OCI-LY3 (cell line): ENCODE measurements at regions not wholly inside any gene's neighbourhood (a gene's known extent, or its start where the extent isn't known, plus 50 kb on each side); places are given as distances from the start of the nearest gene placed in this dataset.

ENCODE experiments used
- H2AFZ ChIP-seq: fragments of 200-600, 300-600 bp; shearing (Covaris generic); 2 replicates; pipeline ENCODE4 v1.6.0; 2014; ENCODE audit warnings: antibody characterized with exemption, low read depth, low read length
- H3K27ac ChIP-seq: fragments of 200-600, 300-600 bp; sonication (generic); 2 replicates; pipeline ENCODE4 v1.5.1; 2014; ENCODE audit warnings: mild to moderate bottlenecking, low read length, moderate library complexity, mixed read lengths
- H3K27me3 ChIP-seq: fragments of 200-600, 300-600 bp; sonication (generic); 2 replicates; pipeline ENCODE4 v1.6.1; 2014; ENCODE audit warnings: low read depth, low read length, mixed read lengths
- H3K36me3 ChIP-seq: fragments of 200-600, 300-600 bp; sonication (generic); replicated peaks from 2 replicates; pipeline ENCODE3; 2014; ENCODE audit warnings: low read depth, low read length, mixed read lengths
- H3K4me1 ChIP-seq: fragments of 300-600, 200-600 bp; sonication (generic); 2 replicates; pipeline ENCODE4 v1.6.1; 2014; ENCODE audit warnings: low read length, mixed read lengths
- H3K4me2 ChIP-seq: fragments of 200-600, 300-600 bp; sonication (generic); 2 replicates; pipeline ENCODE4 v1.6.1; 2014; ENCODE audit warnings: low read length, mixed read lengths
- H3K4me3 ChIP-seq: fragments of 300-600, 200-600 bp; sonication (generic); 2 replicates; pipeline ENCODE4 v1.5.1; 2014; ENCODE audit warnings: antibody characterized with exemption, mild to moderate bottlenecking, low read length, moderate library complexity
- H3K79me2 ChIP-seq: fragments of 300-600, 200-600 bp; shearing (Covaris generic); 2 replicates; pipeline ENCODE4 v1.6.1; 2014; ENCODE audit warnings: mild to moderate bottlenecking, low read length, mixed read lengths
- H3K9ac ChIP-seq: fragments of 300-600, 200-600 bp; shearing (Covaris generic); 2 replicates; pipeline ENCODE4 v1.6.0; 2014; ENCODE audit warnings: mild to moderate bottlenecking, low read length, moderate library complexity
- H3K9me3 ChIP-seq: fragments of 200-600, 300-600 bp; shearing (Covaris generic); 2 replicates; pipeline ENCODE4 v1.6.1; 2014; ENCODE audit warnings: low read length, mixed read lengths; ENCODE audit not compliant: insufficient read depth
- H4K20me1 ChIP-seq: fragments of 200-600, 300-600 bp; sonication (generic); 2 replicates; pipeline ENCODE4 v1.6.1; 2016; ENCODE audit warnings: low read length, mixed read lengths; ENCODE audit not compliant: insufficient read depth
- EZH2phosphoT487 ChIP-seq: fragments of 200-600 bp; shearing (Covaris generic); IDR thresholded peaks from 2 replicates; pipeline ENCODE4 v1.6.1; 2018; ENCODE audit warnings: antibody characterized with exemption, mixed run types, low read depth
- TF ChIP-seq, protein P1 (sequence below): fragments of 200-600, 300-600 bp; sonication (generic); IDR thresholded peaks from 2 replicates; pipeline ENCODE4 v1.5.1; 2014; ENCODE audit warnings: antibody characterized with exemption, low read length, low read depth

DNA sequence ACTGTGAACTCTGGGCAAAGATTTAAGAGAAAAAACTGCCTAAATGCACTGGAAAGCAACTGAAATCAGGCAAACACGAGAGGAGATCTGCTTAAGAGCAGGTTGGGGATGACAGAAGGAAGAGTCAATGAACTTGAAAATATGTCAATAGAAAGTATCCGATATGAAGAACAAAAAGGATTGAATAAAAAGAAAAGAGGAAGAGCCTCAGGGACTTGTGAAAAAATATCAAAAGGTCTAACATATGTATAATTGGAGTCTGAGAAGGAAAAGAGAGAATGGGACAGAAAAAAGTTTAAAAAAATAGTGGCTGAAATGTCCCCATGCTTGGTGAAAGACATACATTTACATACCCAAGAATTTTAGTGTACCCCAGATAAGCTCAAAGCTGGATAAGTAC lies 195.5 kb downstream of the COPRS start:
- Histone ChIP-seq H2AFZ (no peak overlapping the region), H4K20me1 (no peaks in the 10 kb centered on the region), H3K4me3 (no peak overlapping the region), H3K36me3 (no peaks in the 10 kb centered on the region), H3K79me2 (no peaks in the 10 kb centered on the region), H3K9me3 (peaks cover 13% of the 10 kb centered on the region), H3K27me3 (peaks cover 13% of the 10 kb centered on the region; the same call in 1 of the 2 replicates), H3K9ac (no peak overlapping the region), H3K4me1 (peaks cover 11% of the 10 kb centered on the region), H3K27ac (no peak overlapping the region), H3K4me2 (no peak overlapping the region)
- TF ChIP-seq EZH2phosphoT487, result no peak
- TF ChIP-seq, protein P1, sequence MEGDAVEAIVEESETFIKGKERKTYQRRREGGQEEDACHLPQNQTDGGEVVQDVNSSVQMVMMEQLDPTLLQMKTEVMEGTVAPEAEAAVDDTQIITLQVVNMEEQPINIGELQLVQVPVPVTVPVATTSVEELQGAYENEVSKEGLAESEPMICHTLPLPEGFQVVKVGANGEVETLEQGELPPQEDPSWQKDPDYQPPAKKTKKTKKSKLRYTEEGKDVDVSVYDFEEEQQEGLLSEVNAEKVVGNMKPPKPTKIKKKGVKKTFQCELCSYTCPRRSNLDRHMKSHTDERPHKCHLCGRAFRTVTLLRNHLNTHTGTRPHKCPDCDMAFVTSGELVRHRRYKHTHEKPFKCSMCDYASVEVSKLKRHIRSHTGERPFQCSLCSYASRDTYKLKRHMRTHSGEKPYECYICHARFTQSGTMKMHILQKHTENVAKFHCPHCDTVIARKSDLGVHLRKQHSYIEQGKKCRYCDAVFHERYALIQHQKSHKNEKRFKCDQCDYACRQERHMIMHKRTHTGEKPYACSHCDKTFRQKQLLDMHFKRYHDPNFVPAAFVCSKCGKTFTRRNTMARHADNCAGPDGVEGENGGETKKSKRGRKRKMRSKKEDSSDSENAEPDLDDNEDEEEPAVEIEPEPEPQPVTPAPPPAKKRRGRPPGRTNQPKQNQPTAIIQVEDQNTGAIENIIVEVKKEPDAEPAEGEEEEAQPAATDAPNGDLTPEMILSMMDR, result no peak

DNA sequence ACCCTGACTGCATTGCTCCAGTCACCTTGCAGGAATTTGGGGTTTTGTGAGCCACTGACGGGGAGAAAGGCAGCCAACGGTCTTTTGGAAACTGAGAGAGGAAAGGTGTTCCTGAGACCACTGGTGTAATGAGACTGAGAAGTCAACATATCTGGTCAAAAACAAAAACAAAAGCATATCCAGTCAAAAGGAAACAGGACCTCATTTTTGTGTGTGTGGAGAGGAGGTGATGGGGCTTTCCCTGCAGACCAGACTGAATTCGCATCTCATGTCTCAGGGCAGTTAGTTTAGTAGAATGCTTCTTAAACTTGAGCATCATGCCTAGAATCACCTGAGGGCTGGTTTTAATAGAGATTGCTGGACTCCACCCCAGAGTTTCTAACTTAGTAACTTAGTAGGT lies 198.4 kb downstream of the COPRS start:
- H3K79me2 ChIP-seq, result no peaks in the 10 kb centered on the region
- no peak for TF ChIP-seq EZH2phosphoT487
- TF ChIP-seq, protein P1, result no peak
- peaks cover 13% of the 10 kb centered on the region for H3K9me3 ChIP-seq
- no peaks in the 10 kb centered on the region for H3K36me3 ChIP-seq
- peaks cover 11% of the 10 kb centered on the region for H3K4me1 ChIP-seq
- no peak overlapping the region for H3K9ac ChIP-seq
- no peak overlapping the region for H3K27ac ChIP-seq
- H3K4me2 ChIP-seq, result 0 out of 2 replicates have a peak overlapping the region, but pooled peaks have one; percentile 0
- no peak overlapping the region for H2AFZ ChIP-seq
- no peaks in the 10 kb centered on the region for H4K20me1 ChIP-seq
- H3K27me3 ChIP-seq, result peaks cover 15% of the 10 kb centered on the region; the same call in 1 of the 2 replicates
- no peak overlapping the region for H3K4me3 ChIP-seq

DNA sequence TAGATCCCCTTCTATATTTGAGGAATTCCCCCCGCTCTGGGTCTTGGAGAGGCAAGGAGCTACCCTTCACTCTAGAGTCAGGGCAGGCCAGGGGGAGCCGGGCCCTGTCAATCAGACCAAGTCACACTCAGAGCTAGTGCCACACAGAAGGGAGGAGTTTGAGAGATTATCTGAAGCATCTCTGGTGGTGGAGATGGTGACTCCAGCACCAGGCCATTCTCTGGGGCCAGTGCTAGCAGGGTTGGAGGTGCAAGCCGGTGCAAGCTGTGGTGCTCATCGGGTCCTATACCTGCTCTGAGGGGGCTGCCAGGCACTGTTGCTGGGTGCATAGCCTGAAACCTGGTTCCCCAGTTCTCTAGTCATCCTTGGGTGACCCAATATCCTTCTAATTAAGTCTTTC lies 201.2 kb downstream of the COPRS start:
- Histone ChIP-seq H3K9ac (no peak overlapping the region), H3K4me2 (no peak overlapping the region), H4K20me1 (no peaks in the 10 kb centered on the region), H3K4me3 (no peak overlapping the region), H3K36me3 (no peaks in the 10 kb centered on the region), H3K79me2 (no peaks in the 10 kb centered on the region), H3K4me1 (peaks cover 11% of the 10 kb centered on the region), H3K27ac (no peak overlapping the region), H2AFZ (no peak overlapping the region), H3K27me3 (peaks cover 15% of the 10 kb centered on the region; the same call in 1 of the 2 replicates), H3K9me3 (peaks cover 2% of the 10 kb centered on the region; the same call in 1 of the 2 replicates)
- TF ChIP-seq EZH2phosphoT487, result no peak
- TF ChIP-seq, protein P1, result no peak

GRCh38 chr17:31654936-31655335 lies 204.1 kb downstream of the COPRS start:
- Histone ChIP-seq H3K9ac (no peak overlapping the region), H3K27ac (no peak overlapping the region), H3K9me3 (no peaks in the 10 kb centered on the region), H2AFZ (no peak overlapping the region), H3K4me3 (no peak overlapping the region), H4K20me1 (no peaks in the 10 kb centered on the region), H3K36me3 (no peaks in the 10 kb centered on the region), H3K79me2 (no peaks in the 10 kb centered on the region), H3K27me3 (peaks cover 9% of the 10 kb centered on the region; the same call in 1 of the 2 replicates), H3K4me1 (no peaks in the 10 kb centered on the region), H3K4me2 (no peak overlapping the region)
- TF ChIP-seq, protein P1, result no peak
- no peak for TF ChIP-seq EZH2phosphoT487
